ENCODE measurements at regions not wholly inside any gene's neighbourhood (a gene's known extent, or its start where the extent isn't known, plus 50 kb on each side); places are given as distances from the start of the nearest gene placed in this dataset.

- no peak for DNase-seq (ENCODE audit: low spot score in 2 of 2, unreplicated experiment in 2 of 2)
- no peak overlapping the region for H3K27ac Mint-ChIP-seq
- no peak overlapping the region for H3K4me3 Mint-ChIP-seq
- H3K9me3 Mint-ChIP-seq, result peaks cover 44% of the 10 kb centered on the region
- H3K36me3 Mint-ChIP-seq, result peaks cover 6% of the 10 kb centered on the region
- no peaks in the 10 kb centered on the region for H3K27me3 Mint-ChIP-seq (ENCODE audit: low read depth)
- TF ChIP-seq CTCF (IDR thresholded peaks at IDR 0.05; ENCODE audit: unreplicated experiment), result no peak
- no peaks in the 10 kb centered on the region for H3K4me1 Mint-ChIP-seq
Observed at GRCh38 chr5:126208691-126209090, 214.5 kb upstream of the GRAMD2B start.

GRCh38 chr5:126210955-126211354 is 212.3 kb upstream of the GRAMD2B start:
- H3K4me3 Mint-ChIP-seq, result no peak overlapping the region
- H3K36me3 Mint-ChIP-seq, result peaks cover 6% of the 10 kb centered on the region
- H3K27ac Mint-ChIP-seq, result no peak overlapping the region
- DNase-seq (ENCODE audit: low spot score in 2 of 2, unreplicated experiment in 2 of 2), result no peak
- TF ChIP-seq CTCF (IDR thresholded peaks at IDR 0.05; ENCODE audit: unreplicated experiment), result no peak
- H3K4me1 Mint-ChIP-seq, result no peaks in the 10 kb centered on the region
- H3K27me3 Mint-ChIP-seq (ENCODE audit: low read depth), result no peaks in the 10 kb centered on the region
- peaks cover 24% of the 10 kb centered on the region for H3K9me3 Mint-ChIP-seq

DNA sequence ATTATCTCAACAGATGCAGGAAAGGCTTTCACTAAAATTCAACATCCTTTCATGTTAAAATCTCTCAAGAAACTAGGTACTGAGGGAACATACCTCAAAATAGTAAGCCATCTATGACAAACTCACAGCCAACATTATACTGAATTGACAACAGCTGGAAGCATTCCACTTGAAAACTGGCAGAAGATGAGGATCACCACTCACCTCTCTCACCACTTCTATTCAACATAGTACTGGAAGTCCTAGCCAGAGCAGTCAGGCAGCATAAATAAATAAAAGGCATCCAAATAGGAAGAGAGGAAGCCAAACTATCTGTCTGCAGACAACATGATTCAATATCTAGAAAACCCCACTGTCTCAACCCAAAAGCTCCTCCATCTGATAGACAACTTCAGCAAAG is 203.6 kb upstream of the GRAMD2B start:
- Mint-ChIP-seq H3K36me3 (peaks cover 5% of the 10 kb centered on the region), H3K27ac (no peak overlapping the region), H3K27me3 (ENCODE audit: low read depth) (no peaks in the 10 kb centered on the region), H3K4me1 (no peaks in the 10 kb centered on the region), H3K9me3 (peaks cover 14% of the 10 kb centered on the region), H3K4me3 (no peak overlapping the region)
- no peak for DNase-seq (ENCODE audit: low spot score in 2 of 2, unreplicated experiment in 2 of 2)
- TF ChIP-seq CTCF (IDR thresholded peaks at IDR 0.05; ENCODE audit: unreplicated experiment), result no peak

DNA sequence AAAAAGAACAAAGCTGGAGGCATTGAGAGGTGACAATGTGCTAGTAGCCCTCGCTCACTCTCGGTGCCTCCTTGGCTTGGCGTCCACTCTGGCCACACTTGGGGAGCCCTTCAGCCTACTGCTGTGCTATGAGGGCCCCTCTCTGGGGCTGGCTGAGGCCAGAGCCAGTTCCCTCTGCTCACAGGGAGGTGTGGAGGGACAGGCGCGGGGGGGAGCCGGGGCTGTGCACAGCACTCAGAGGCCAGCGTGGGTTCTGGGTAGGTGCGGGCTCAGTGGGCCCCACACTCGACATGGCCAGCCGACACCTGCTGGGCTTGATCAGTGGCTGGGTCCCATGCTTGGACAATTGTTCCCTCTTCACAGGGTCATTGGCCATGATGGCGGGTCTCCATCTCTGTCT is 202.5 kb upstream of the GRAMD2B start:
- Mint-ChIP-seq H3K36me3 (peaks cover 5% of the 10 kb centered on the region), H3K4me1 (no peaks in the 10 kb centered on the region), H3K4me3 (no peak overlapping the region), H3K9me3 (peaks cover 14% of the 10 kb centered on the region), H3K27ac (no peak overlapping the region), H3K27me3 (ENCODE audit: low read depth) (no peaks in the 10 kb centered on the region)
- no peak for DNase-seq (ENCODE audit: low spot score in 2 of 2, unreplicated experiment in 2 of 2)
- TF ChIP-seq CTCF (IDR thresholded peaks at IDR 0.05; ENCODE audit: unreplicated experiment), result no peak

DNA sequence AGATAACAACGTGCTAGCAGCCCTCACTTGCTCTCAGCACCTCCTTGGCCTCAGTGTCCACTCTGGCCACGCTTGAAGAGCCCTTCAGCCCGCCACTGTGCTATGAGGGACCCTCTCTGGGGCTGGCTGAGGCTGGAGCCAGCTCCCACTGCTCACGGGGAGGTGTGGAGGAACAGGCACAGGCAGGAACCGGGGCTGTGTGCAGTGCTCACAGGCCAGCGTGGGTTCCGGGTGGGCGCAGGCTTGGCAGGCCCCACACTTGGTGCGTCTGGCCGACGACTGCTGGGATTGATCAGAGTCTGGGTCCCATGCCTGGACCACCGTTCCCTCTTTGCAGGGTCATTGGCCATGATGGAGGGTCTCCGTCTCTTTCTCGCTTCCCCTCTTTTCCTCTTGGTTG is 194.3 kb upstream of the GRAMD2B start:
- Mint-ChIP-seq H3K27me3 (ENCODE audit: low read depth) (no peaks in the 10 kb centered on the region), H3K36me3 (peaks cover 2% of the 10 kb centered on the region), H3K27ac (no peak overlapping the region), H3K4me3 (no peak overlapping the region), H3K9me3 (peaks cover 37% of the 10 kb centered on the region), H3K4me1 (no peaks in the 10 kb centered on the region)
- DNase-seq (ENCODE audit: low spot score in 2 of 2, unreplicated experiment in 2 of 2), result no peak
- no peak for TF ChIP-seq CTCF (IDR thresholded peaks at IDR 0.05; ENCODE audit: unreplicated experiment)

GRCh38 chr5:126233256-126233655 is 190.0 kb upstream of the GRAMD2B start:
- Mint-ChIP-seq H3K4me1 (peaks cover 2% of the 10 kb centered on the region), H3K27ac (no peak overlapping the region), H3K27me3 (ENCODE audit: low read depth) (no peaks in the 10 kb centered on the region), H3K36me3 (peaks cover 2% of the 10 kb centered on the region), H3K4me3 (no peak overlapping the region), H3K9me3 (peaks cover 23% of the 10 kb centered on the region)
- DNase-seq (ENCODE audit: low spot score in 2 of 2, unreplicated experiment in 2 of 2), result no peak
- no peak for TF ChIP-seq CTCF (IDR thresholded peaks at IDR 0.05; ENCODE audit: unreplicated experiment)
